ENCODE measurements at regions not wholly inside any gene's neighbourhood (a gene's known extent, or its start where the extent isn't known, plus 50 kb on each side); places are given as distances from the start of the nearest gene placed in this dataset.

- ATAC-seq = no peak
- no peak for DNase-seq
- no peak overlapping the region for H3K27ac ChIP-seq (ENCODE audit: low read length)
- WGBS (ENCODE audit: insufficient coverage) = 98% methylated on average over 4 of the region's 4 CpGs
- intact Hi-C loops (cut with micrococcal nuclease) = no loop called here
- H3K4me3 ChIP-seq (ENCODE audit: low read length) = no peak overlapping the region
- Mint-ChIP-seq H3K4me3 (no peak overlapping the region), H3K27me3 (ENCODE audit: low read depth in 2 of 2) (no peaks in the 10 kb centered on the region), H3K36me3 (no peaks in the 10 kb centered on the region), H3K9me3 (peaks cover 0 to 3% of the 10 kb centered on the region in 2 donors), H3K4me1 (peaks cover 24 to 29% of the 10 kb centered on the region in 2 donors), H3K27ac (no peak overlapping the region)
- no peak for TF ChIP-seq CTCF (IDR thresholded peaks at IDR 0.05)
- no peaks in the 10 kb centered on the region for H3K36me3 ChIP-seq (ENCODE audit: control insufficient read depth, insufficient read depth, low read length)
- no peaks in the 10 kb centered on the region for H3K9me3 ChIP-seq (ENCODE audit: control insufficient read depth, insufficient read depth, low read length)
- no peaks in the 10 kb centered on the region for H3K27me3 ChIP-seq (ENCODE audit: control insufficient read depth, insufficient read depth, low read length)
- peaks cover 23% of the 10 kb centered on the region for H3K4me1 ChIP-seq (ENCODE audit: control insufficient read depth, insufficient read depth, low read length)
Measured at GRCh38 chr2:203800783-203801182, 66.8 kb upstream of the CTLA4 start.

GRCh38 chr2:203802342-203803052, 65.1 kb upstream of the CTLA4 start:
- Mint-ChIP-seq H3K4me1 (peaks cover 29 to 33% of the 10 kb centered on the region in 2 donors), H3K4me3 (no peak overlapping the region), H3K27ac (peak overlapping the region in 1 of 2 donors; percentile 29), H3K27me3 (ENCODE audit: low read depth in 2 of 2) (no peaks in the 10 kb centered on the region), H3K9me3 (peaks cover 0 to 3% of the 10 kb centered on the region in 2 donors), H3K36me3 (no peaks in the 10 kb centered on the region)
- WGBS (ENCODE audit: insufficient coverage) = 70% methylated on average over 6 of the region's 7 CpGs
- no peaks in the 10 kb centered on the region for H3K36me3 ChIP-seq (ENCODE audit: control insufficient read depth, insufficient read depth, low read length)
- H3K27ac ChIP-seq (ENCODE audit: low read length) = no peak overlapping the region
- no peak for TF ChIP-seq CTCF (IDR thresholded peaks at IDR 0.05)
- DNase-seq (peak in 1 of 2 donors; percentile 31), ATAC-seq (peak in 1 of 3 donors; percentile 59)
- H3K4me1 ChIP-seq (ENCODE audit: control insufficient read depth, insufficient read depth, low read length) = peaks cover 23% of the 10 kb centered on the region
- intact Hi-C loops (cut with micrococcal nuclease) = no loop called here
- H3K27me3 ChIP-seq (ENCODE audit: control insufficient read depth, insufficient read depth, low read length) = no peaks in the 10 kb centered on the region
- H3K4me3 ChIP-seq (ENCODE audit: low read length) = no peak overlapping the region
- no peaks in the 10 kb centered on the region for H3K9me3 ChIP-seq (ENCODE audit: control insufficient read depth, insufficient read depth, low read length)

GRCh38 chr2:203803053-203803429, 64.5 kb upstream of the CTLA4 start:
- Mint-ChIP-seq H3K27ac (peak overlapping the region in 1 of 2 donors; percentile 29), H3K4me3 (no peak overlapping the region), H3K4me1 (peaks cover 29 to 33% of the 10 kb centered on the region in 2 donors), H3K27me3 (ENCODE audit: low read depth in 2 of 2) (no peaks in the 10 kb centered on the region), H3K36me3 (no peaks in the 10 kb centered on the region), H3K9me3 (peaks cover 0 to 3% of the 10 kb centered on the region in 2 donors)
- no peak overlapping the region for H3K27ac ChIP-seq (ENCODE audit: low read length)
- TF ChIP-seq CTCF (IDR thresholded peaks at IDR 0.05) = no peak
- H3K4me3 ChIP-seq (ENCODE audit: low read length) = no peak overlapping the region
- H3K9me3 ChIP-seq (ENCODE audit: control insufficient read depth, insufficient read depth, low read length) = no peaks in the 10 kb centered on the region
- no peak for DNase-seq
- intact Hi-C loops (cut with micrococcal nuclease) = no loop called here
- H3K36me3 ChIP-seq (ENCODE audit: control insufficient read depth, insufficient read depth, low read length) = no peaks in the 10 kb centered on the region
- H3K27me3 ChIP-seq (ENCODE audit: control insufficient read depth, insufficient read depth, low read length) = no peaks in the 10 kb centered on the region
- WGBS (ENCODE audit: insufficient coverage) = 86% methylated on average over 1 of the region's 1 CpG
- ATAC-seq = no peak
- peaks cover 23% of the 10 kb centered on the region for H3K4me1 ChIP-seq (ENCODE audit: control insufficient read depth, insufficient read depth, low read length)

- no peak for TF ChIP-seq CTCF (IDR thresholded peaks at IDR 0.05)
- no peaks in the 10 kb centered on the region for H3K36me3 ChIP-seq (ENCODE audit: control insufficient read depth, insufficient read depth, low read length)
- peaks cover 29 to 33% of the 10 kb centered on the region in 2 donors for H3K4me1 Mint-ChIP-seq
- no peaks in the 10 kb centered on the region for H3K9me3 ChIP-seq (ENCODE audit: control insufficient read depth, insufficient read depth, low read length)
- ATAC-seq (peak in 2 of 3 donors; percentile 52 to 55), DNase-seq (peak in 1 of 2 donors; percentile 62)
- no peak overlapping the region for H3K4me3 ChIP-seq (ENCODE audit: low read length)
- peaks cover 23% of the 10 kb centered on the region for H3K4me1 ChIP-seq (ENCODE audit: control insufficient read depth, insufficient read depth, low read length)
- no peak overlapping the region for H3K27ac ChIP-seq (ENCODE audit: low read length)
- H3K27me3 ChIP-seq (ENCODE audit: control insufficient read depth, insufficient read depth, low read length) = no peaks in the 10 kb centered on the region
- peak overlapping the region in 1 of 2 donors; percentile 39 for H3K27ac Mint-ChIP-seq
- H3K27me3 Mint-ChIP-seq (ENCODE audit: low read depth in 2 of 2) = no peaks in the 10 kb centered on the region
- H3K36me3 Mint-ChIP-seq = no peaks in the 10 kb centered on the region
- H3K9me3 Mint-ChIP-seq = peaks cover 0 to 3% of the 10 kb centered on the region in 2 donors
- 10% methylated on average over 3 of the region's 4 CpGs for WGBS (ENCODE audit: insufficient coverage)
- no peak overlapping the region for H3K4me3 Mint-ChIP-seq
- intact Hi-C loops (cut with micrococcal nuclease) = no loop called here
Measured at GRCh38 chr2:203804070-203804469, 63.5 kb upstream of the CTLA4 start.

All from natural killer cell (primary cell).